HL-60 (cell line): ENCODE measurements at regions not wholly inside any gene's neighbourhood (a gene's known extent, or its start where the extent isn't known, plus 50 kb on each side); places are given as distances from the start of the nearest gene placed in this dataset.
"Not testable (repeated sequence)": the region's sequence is repeated elsewhere in the genome, so short reads cannot be mapped to it uniquely, and the experiment has no call there.

Experiments
- DNase-seq, 2 experiments: peaks; one replicate each; pipeline ENCODE4 v3.0.0-alpha.2; 2010 to 2020; ENCODE audit warnings: low read depth in 1 of 2, low spot score in 1 of 2
- H3K27ac ChIP-seq: fragments of 250-450 bp; sonication (Bioruptor Pico); replicated peaks from 2 replicates; pipeline ENCODE4 v1.5.1; 2020; ENCODE audit warnings: mild to moderate bottlenecking, moderate library complexity
- H3K27me3 ChIP-seq: fragments of 250-450 bp; sonication (Bioruptor Pico); 2 replicates; pipeline ENCODE4 v1.5.1; 2021; ENCODE audit warnings: mild to moderate bottlenecking, moderate library complexity; ENCODE audit not compliant: insufficient read depth, poor library complexity, severe bottlenecking
- H3K4me3 ChIP-seq: replicated peaks from 2 replicates; pipeline ENCODE4 v1.5.1; 2011; ENCODE audit warnings: mild to moderate bottlenecking, control low read depth, low read length; ENCODE audit not compliant: insufficient read depth
- CTCF ChIP-seq: IDR thresholded peaks from one replicate; pipeline ENCODE4 v1.5.1; 2011; ENCODE audit warnings: low read length, control low read depth, inconsistent platforms; ENCODE audit not compliant: insufficient read depth
- GABPA ChIP-seq: IDR thresholded peaks from 2 replicates; pipeline ENCODE4 v1.6.1; 2012; ENCODE audit warnings: low read depth
- POLR2AphosphoS5 ChIP-seq: IDR thresholded peaks from 2 replicates; pipeline ENCODE4 v1.6.1; 2012; ENCODE audit warnings: low read depth
- SPI1 ChIP-seq: IDR thresholded peaks from 2 replicates; pipeline ENCODE4 v1.6.1; 2012; ENCODE audit warnings: low read depth, mild to moderate bottlenecking, borderline replicate concordance
- TF ChIP-seq, protein P1 (sequence below): IDR thresholded peaks from 2 replicates; pipeline ENCODE4 v1.6.1; 2012; ENCODE audit warnings: low read depth; ENCODE audit not compliant: insufficient replicate concordance

DNA sequence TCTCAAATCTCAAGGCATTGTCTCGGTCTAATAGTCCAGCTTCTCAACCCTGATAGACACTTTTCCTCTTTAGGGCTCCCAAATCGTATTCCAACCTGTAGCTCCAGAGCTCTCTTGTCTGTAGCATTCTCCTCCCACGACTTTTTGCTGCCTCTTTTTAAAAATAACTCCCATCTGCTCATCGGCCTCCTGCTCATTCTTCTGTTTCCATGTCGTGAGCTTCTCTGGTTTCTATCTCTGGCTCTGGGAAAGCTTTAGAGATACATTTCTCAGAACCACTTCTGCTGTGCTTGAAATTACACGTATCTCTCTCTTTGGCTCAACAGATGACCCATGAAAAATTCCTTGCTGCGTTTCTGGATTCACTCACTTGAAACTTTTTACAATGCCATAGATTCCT is 609.6 kb upstream of the C16orf82 start:
- DNase-seq: no peak
- TF ChIP-seq CTCF: no peak
- no peak for TF ChIP-seq SPI1
- TF ChIP-seq GABPA: no peak
- TF ChIP-seq, protein P1, sequence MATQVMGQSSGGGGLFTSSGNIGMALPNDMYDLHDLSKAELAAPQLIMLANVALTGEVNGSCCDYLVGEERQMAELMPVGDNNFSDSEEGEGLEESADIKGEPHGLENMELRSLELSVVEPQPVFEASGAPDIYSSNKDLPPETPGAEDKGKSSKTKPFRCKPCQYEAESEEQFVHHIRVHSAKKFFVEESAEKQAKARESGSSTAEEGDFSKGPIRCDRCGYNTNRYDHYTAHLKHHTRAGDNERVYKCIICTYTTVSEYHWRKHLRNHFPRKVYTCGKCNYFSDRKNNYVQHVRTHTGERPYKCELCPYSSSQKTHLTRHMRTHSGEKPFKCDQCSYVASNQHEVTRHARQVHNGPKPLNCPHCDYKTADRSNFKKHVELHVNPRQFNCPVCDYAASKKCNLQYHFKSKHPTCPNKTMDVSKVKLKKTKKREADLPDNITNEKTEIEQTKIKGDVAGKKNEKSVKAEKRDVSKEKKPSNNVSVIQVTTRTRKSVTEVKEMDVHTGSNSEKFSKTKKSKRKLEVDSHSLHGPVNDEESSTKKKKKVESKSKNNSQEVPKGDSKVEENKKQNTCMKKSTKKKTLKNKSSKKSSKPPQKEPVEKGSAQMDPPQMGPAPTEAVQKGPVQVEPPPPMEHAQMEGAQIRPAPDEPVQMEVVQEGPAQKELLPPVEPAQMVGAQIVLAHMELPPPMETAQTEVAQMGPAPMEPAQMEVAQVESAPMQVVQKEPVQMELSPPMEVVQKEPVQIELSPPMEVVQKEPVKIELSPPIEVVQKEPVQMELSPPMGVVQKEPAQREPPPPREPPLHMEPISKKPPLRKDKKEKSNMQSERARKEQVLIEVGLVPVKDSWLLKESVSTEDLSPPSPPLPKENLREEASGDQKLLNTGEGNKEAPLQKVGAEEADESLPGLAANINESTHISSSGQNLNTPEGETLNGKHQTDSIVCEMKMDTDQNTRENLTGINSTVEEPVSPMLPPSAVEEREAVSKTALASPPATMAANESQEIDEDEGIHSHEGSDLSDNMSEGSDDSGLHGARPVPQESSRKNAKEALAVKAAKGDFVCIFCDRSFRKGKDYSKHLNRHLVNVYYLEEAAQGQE: no peak
- no peak for TF ChIP-seq POLR2AphosphoS5
- H3K27ac ChIP-seq: no peak overlapping the region

DNA sequence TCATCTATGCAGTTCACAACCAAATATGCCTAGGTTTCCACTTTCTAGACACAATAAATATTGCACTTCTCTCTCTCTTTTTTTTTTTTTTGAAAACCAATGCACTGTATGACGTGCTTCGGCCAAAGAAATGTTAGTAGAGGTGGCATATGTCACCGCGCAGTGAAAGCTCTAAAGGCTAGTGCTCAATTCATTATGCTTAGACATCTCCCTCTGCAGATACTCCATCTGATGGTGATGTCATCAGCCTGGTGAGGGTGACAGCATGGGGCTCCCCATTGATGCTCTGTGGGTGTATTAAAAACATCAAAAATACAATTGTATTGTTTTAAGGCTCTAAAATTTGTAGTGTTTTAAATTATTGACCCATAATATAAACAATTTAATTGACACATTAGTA is 608.8 kb upstream of the C16orf82 start:
- Histone ChIP-seq H3K27ac (no peak overlapping the region), H3K27me3 (no peaks in the 10 kb centered on the region), H3K4me3 (no peak overlapping the region)
- DNase-seq: no peak
- TF ChIP-seq GABPA (no peak), POLR2AphosphoS5 (no peak), SPI1 (no peak), CTCF (no peak)
- TF ChIP-seq, protein P1: no peak

More for the DNA sequence above, 609.6 kb upstream of the C16orf82 start:
- H3K4me3 ChIP-seq: no peak overlapping the region
- no peaks in the 10 kb centered on the region for H3K27me3 ChIP-seq

DNA sequence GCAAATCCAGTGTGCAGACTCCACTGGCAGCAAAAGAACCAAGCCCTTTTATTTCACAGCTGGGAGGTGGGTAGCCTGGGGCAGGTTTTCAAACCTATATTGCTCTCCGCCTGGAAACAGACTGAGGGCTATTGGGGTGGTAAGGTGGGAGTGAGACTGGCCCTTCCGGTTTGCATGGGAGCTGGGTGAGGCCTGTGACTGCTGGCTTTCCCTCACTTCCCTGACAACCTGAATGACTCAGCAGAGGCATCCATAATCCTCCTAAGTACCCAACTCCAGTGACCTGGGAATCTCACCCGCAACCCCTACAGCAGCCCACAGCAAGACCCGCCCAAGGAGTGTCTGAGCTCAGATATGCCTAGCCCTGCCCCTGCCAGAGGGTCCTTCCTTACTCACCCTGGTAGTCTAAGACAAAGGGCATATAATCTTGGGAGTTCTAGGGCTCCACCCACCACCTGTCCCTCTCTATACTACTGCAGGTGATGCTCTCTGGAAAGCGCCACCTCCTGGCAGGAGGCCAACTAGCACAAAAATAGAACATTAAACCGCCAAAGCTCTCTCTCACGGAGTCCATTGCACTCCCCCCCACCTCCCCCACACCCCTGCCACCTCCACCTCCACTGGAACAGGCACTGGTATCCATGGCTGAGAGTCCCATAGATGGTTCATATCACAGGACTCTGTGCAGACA is 602.0 kb upstream of the C16orf82 start:
- Histone ChIP-seq H3K27me3 (no peaks in the 10 kb centered on the region), H3K4me3 (no peak overlapping the region), H3K27ac (no peak overlapping the region)
- no peak for TF ChIP-seq SPI1
- TF ChIP-seq CTCF: no peak
- TF ChIP-seq GABPA: no peak
- TF ChIP-seq, protein P1: no peak
- TF ChIP-seq POLR2AphosphoS5: no peak
- no peak for DNase-seq

DNA sequence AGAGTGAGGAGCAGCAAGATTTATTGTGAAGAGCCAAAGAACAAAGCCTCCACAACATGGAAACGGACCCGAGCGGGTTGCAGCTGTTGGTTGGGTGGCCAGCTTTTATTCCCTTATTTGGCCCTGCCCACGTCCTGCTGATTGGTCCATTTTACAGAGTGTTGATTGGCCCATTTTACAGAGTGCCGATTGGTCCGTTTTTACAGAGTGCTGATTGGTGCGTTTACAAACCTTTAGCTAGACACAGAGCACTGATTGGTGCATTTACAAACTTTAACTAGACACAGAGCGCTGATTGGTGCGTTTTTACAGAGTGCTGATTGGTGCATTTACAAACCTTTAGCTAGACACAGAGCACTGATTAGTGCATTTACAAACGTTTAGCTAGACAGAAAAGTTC is 592.3 kb upstream of the C16orf82 start:
- not testable (repeated sequence) for DNase-seq, H3K4me3 ChIP-seq, H3K27ac ChIP-seq, H3K27me3 ChIP-seq
